ENCODE measurements at regions not wholly inside any gene's neighbourhood (a gene's known extent, or its start where the extent isn't known, plus 50 kb on each side); places are given as distances from the start of the nearest gene placed in this dataset.

GRCh38 chr1:163540727-163541126, 219.0 kb downstream of the NUF2 start (continued):
- TF ChIP-seq MAX (IDR thresholded peaks at IDR 0.05) (no peak), CBX3 (IDR thresholded peaks at IDR 0.05; ENCODE audit: low read depth) (no peak), EGR1 (IDR thresholded peaks at IDR 0.05; ENCODE audit: low read depth) (no peak), YY1 (IDR thresholded peaks at IDR 0.05; ENCODE audit: extremely low read depth, insufficient replicate concordance, low read depth, low read length) (no peak), SRF (IDR thresholded peaks at IDR 0.05; ENCODE audit: low read depth) (no peak), FOSL1 (IDR thresholded peaks at IDR 0.05; ENCODE audit: low read depth) (no peak)

- BruUV-seq (replicated peaks) = no TSS peak
- H3K4me1 ChIP-seq (ENCODE audit: control insufficient read depth in 1 of 2, insufficient read depth in 2 of 2, low read length in 2 of 2) = no peaks in the 10 kb centered on the region
- no peak overlapping the region for H3K4me3 ChIP-seq (replicated peaks in 1 of 2; ENCODE audit: low read depth in 1 of 2, low read length in 2 of 2)
- H3K4me2 ChIP-seq (ENCODE audit: low read length) = no peak overlapping the region
- ATAC-seq (no peak), DNase-seq (ENCODE audit: low read depth, low spot score) (no peak)
- POLR2A ChIA-PET = no interaction called here
- no peaks in the 10 kb centered on the region for H3K9me3 ChIP-seq (ENCODE audit: control insufficient read depth in 1 of 2, insufficient read depth in 1 of 2, low read depth in 1 of 2, low read length in 2 of 2)
- H2AFZ ChIP-seq (ENCODE audit: low read depth, low read length, poor library complexity, severe bottlenecking) = no peak overlapping the region
- H3K9ac ChIP-seq (ENCODE audit: low read length) = no peak overlapping the region
- no peaks in the 10 kb centered on the region for H4K20me1 ChIP-seq (ENCODE audit: insufficient read depth)
- no peaks in the 10 kb centered on the region for H3K27me3 ChIP-seq (ENCODE audit: insufficient read depth, low read length)
- no peak overlapping the region for H3K27ac ChIP-seq (ENCODE audit: low read depth, low read length)
- intact Hi-C loops (cut with micrococcal nuclease) = no loop called here
- RAD21 ChIA-PET (ENCODE audit: low non-redundant PET in 1 of 2, low total read pairs in 2 of 2, uncharacterized antibody in 2 of 2, unreplicated experiment in 2 of 2) = no interaction called here
- no peaks in the 10 kb centered on the region for H3K36me3 ChIP-seq (ENCODE audit: control insufficient read depth in 1 of 2, insufficient read depth in 2 of 2, low read length in 2 of 2)
- TF ChIP-seq ZFX (IDR thresholded peaks at IDR 0.05) = no peak
- no peak for TF ChIP-seq SP1 (IDR thresholded peaks at IDR 0.05; ENCODE audit: low read depth)
- TF ChIP-seq POLR2AphosphoS5 (IDR thresholded peaks at IDR 0.05; ENCODE audit: low read depth, low read length) = no peak
- TF ChIP-seq MAX (IDR thresholded peaks at IDR 0.05) = no peak
- TF ChIP-seq ZBTB33 (IDR thresholded peaks at IDR 0.05; ENCODE audit: extremely low read depth, insufficient replicate concordance, low read length) = no peak
- TF ChIP-seq SIN3A (IDR thresholded peaks at IDR 0.05; ENCODE audit: low read depth) = no peak
- TF ChIP-seq ATF3 (IDR thresholded peaks at IDR 0.05) = no peak
- no peak for TF ChIP-seq CTCF (IDR thresholded peaks at IDR 0.05 in 2 of 3, conservative IDR thresholded peaks at IDR 0.05 in 1 of 3; ENCODE audit: borderline replicate concordance in 1 of 3, insufficient read depth in 1 of 3, low read depth in 2 of 3, low read length in 2 of 3)
- no peak for TF ChIP-seq SRF (IDR thresholded peaks at IDR 0.05; ENCODE audit: low read depth)
- no peak for TF ChIP-seq ELF1 (IDR thresholded peaks at IDR 0.05; ENCODE audit: borderline replicate concordance, low read depth)
- no peak for TF ChIP-seq YY1 (IDR thresholded peaks at IDR 0.05; ENCODE audit: extremely low read depth, insufficient replicate concordance, low read depth, low read length)
- TF ChIP-seq EZH2phosphoT487 (IDR thresholded peaks at IDR 0.05; ENCODE audit: borderline replicate concordance) = no peak
- TF ChIP-seq EZH2 (IDR thresholded peaks at IDR 0.05) = no peak
- TF ChIP-seq ZNF274 (IDR thresholded peaks at IDR 0.05; ENCODE audit: low read depth, low read length) = no peak
- H3K79me2 ChIP-seq (ENCODE audit: insufficient read depth, low read length) = no peaks in the 10 kb centered on the region
- CTCF ChIA-PET = interaction anchor here (0.6 kb wide), 1 partner anchor 15 kb away, joined by 3 read pairs; no protein-coding TSS in a partner anchor
- no peaks in the 10 kb centered on the region for H3K9me2 ChIP-seq (ENCODE audit: insufficient read depth)
These were observed 222.7 kb downstream of the NUF2 start for GRCh38 chr1:163544441-163544840.

All from HCT116 (cell line).